Esophagus mucosa (tissue), 1 donor: ENCODE measurements at regions not wholly inside any gene's neighbourhood (a gene's known extent, or its start where the extent isn't known, plus 50 kb on each side); places are given as distances from the start of the nearest gene placed in this dataset.

Experiments used
- ATAC-seq: fragments of 200-7000 bp; cut with Tn5 transposase; one replicate; pipeline ENCODE4 v1.9.1; 2020
- donor health status: DM: yes; HTN: yes; CAD: no.

DNA sequence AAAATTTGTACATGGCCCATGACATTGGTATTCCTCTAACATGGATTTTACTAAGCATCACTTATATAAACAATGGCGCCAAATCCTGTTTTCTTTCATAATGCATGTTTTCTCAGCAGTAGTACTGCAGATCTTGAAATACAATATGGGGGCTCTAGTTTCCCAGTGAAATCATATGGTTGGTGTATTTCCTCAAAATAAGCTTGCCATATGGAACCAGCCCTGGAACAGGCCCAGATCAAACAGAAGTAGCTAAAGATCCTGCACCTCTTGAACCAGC, 163.9 kb downstream of the ZNF608 start:
- no peak for ATAC-seq

DNA sequence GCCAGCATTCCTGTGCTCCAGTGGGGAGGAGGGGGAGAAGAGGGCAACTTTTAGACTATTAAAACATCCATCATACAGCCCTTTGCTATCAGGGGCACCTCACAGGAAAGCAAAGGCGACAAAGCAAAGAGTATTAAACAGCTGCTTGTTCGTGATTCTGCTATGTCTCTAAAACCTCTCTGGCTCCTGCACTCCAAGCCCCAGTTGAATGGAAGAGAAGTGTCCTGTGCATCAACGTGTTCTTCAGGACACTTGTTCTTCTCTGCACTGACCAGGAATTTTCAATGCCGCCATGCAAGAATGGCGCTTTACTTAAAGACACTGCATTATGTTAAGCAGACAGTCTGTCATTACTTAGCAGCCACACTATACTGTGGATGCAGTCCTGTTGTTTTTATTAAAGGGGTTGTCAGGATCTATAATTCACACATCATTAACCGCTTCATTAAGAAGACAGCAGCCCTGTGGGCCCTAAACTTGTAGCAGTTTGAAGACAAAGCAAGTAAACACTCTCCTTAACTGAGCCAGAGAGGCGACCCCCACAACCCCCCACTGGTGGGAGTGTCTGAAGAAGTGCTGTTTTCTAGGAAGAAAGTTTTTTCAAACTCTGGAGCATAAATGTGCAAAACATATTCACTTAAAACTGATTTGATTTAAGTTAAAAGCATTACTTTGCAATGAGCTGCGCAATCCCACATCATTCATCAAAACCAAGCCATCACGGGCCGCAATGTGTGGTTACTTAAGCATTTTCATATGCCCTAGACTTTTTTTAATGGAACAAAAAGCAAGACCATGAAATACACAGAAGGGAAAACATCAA, 164.5 kb downstream of the ZNF608 start:
- ATAC-seq = no peak

DNA sequence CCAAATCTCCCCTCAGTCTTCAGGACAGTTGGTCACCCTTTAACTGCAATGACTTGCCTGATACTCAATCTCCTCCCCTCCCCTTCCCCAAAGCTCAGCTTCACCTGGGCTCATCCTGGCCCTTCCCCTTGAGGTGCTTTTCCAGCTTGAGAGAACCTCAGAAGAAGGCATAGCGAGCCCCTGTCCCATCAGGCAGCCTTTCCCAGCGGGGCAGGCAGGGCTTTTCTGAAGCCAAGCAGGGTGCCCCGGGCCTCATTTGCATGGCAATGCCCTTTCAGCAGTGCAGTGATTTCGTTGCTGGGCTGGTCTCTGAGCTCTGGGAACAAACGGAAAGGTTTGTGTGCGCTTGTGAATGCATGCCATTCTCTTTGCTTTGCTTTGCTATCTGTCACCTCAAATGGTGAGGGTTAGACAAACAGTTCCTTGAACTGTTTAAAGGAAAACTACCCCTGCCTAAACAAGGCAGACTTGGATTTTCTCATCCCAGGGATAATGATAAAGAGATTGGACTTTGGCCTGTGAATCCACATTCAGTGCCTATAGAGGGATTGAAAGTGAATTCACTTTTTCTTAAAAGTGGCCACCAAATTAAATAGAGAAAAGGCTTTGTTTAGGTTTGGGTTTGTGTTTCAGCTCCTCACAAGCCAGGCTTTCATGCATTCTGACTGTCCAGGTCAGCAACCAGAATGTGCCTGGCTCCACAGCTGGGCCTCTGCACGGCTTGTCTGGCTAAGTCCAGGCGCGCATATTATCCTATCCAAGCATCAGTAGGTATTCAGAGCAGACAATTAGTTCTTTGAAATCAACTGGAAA, 165.3 kb downstream of the ZNF608 start:
- no peak for ATAC-seq

DNA sequence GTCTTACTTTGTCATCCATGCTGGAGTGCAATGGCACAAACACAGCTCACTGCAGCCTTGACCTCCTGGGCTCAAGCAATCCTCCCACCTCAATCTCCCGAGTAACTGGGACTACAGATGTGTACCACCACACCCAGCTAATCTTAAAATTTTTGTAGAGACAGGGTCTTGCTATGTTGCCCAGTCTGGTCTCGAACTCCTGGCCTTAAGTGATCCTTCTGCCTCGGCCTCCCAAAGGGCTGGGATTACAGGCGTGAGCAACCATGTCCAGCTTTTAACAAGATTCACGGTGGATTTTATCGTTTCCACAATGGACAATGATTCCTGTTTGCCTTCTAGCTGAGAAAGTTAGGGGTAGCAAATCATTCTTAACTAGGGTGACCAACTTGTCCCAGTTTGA, 165.9 kb downstream of the ZNF608 start:
- no peak for ATAC-seq

DNA sequence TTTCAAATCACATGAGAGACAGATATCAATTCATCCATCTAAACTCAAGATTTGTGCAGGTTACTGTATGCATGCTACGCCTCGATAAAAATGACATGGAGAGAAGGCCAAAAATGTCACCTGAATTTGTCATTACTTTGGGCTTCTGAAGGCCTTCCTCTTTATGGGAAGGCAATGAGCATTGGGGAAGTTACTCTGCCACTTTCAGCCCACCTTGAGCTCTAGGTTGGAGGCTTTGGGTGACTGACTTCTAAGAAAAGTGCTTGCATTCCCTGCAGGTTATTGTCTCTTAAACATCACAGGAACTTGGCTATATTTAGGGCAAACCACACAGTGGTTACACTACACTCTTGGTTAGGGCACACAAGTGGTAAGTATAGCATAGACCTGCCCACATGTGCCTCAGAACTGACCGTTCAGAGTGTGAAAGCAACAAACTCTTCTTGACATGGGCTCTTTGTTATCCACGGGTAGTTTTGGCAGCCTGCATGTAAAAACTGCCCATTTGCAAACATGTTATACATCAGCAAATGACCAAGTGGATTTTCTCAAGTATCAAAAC, 169.5 kb downstream of the ZNF608 start:
- ATAC-seq = no peak

DNA sequence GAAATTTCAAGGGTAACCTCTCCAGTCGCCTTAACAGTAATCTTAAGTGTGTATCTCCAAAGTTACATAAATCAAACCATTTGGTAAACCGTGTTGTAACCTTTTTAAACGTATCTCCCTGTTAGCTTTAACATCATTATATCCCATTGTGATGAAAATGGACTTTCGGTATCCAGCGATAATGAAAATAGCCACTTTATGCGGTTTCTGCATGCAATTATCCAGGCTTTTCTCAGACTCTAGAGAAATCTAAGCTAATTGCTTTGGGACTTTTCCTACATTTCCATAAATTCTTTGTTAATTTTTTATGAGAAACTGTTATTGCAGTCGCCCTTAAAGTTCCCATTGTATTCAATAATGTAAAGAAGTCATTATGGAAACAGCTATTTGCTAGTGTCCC, 170.7 kb downstream of the ZNF608 start:
- ATAC-seq = no peak

DNA sequence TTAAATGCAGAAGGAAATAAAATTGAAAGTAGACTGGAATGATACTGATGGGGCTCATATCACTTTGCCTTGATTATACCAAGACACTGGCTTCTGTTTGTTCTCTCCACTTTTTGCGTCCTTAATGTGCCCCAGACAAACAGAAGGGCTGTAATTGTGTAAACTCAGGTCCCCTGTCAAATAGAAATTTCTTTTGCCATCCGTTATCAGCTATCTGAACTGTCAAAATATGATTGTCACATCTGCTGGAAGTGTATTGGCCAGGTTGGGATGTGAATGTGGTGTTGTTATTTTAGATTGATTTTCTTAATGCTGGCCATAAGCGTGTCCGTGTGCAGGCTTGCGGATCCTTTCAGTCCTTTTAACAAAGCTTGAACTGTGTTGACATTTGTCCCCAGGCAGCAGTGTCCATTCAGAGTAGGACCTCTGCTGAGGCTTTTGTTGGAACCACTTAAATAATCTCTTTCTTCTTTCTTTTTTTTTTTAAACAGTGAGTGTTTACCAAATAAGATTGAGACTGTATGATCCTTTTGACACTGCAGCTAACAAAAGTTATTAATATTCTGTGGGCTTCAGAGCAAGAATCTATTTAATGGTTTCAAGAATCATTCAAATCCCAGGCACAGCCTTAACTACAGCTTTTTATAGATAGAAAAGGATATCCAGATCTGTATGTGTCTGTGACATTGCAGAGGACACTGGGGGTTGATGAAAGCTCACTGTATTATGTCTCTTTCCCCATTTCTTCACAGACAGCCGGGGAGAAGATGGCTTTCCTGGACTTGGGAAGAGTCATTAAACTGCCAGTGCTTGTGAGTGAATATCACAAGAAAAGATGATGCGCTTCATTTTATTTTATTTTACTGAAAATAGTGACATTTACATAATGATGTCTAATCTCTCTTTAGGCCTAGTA, 171.7 kb downstream of the ZNF608 start:
- no peak for ATAC-seq

DNA sequence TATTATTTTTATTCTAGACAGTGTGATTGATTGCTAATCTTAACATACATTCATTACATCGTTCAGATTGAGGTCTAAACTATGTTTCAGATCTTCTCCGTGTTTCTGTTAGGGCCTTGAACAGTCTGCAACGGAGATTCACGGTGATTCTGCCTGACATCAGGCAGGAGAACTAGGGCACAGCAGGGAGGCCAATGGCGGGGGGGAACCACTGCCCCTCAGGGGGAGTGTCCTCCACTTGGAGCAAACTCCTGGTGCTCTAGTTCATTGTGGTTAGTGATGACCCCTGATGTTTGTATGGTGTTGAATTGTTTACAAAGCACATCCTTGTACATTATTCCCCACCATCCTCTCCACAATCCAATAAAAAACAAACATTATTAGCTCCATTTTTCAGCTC, 173.5 kb downstream of the ZNF608 start:
- no peak for ATAC-seq

DNA sequence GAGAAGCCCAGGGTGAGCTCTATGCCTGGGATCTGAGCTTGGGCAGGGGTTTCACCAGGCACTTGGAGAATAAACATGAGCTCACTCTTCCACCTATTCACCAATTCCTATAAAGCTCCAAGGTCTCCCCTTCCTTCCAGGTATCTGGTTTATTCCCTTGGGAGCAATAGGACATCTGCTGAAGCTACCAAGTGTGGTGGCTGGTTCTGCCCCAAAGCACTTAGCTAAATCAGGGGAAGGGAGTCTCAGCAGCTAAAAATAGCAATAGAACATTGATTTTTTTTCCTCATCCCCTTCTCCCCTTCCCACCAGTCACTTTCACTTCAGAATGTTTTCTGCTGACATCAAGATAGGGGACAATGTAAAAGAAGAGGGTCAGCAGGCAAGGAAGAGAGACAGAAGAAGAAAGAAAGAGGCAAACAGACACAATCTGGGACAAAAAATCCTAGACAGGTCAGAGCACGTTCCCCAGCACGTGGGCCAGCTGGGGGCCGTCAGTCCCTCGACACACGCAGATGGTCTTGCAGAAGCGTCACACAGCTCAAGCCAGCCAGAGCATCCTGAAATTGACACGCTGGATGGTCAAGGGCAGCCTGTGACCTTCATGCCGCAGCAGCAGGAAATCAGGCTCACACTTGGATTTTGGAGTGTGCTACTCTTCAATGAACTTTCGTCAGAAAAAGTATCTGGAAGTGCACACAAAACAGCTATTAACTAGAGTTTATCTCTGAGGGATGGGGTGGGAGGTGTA, 176.0 kb downstream of the ZNF608 start:
- no peak for ATAC-seq

DNA sequence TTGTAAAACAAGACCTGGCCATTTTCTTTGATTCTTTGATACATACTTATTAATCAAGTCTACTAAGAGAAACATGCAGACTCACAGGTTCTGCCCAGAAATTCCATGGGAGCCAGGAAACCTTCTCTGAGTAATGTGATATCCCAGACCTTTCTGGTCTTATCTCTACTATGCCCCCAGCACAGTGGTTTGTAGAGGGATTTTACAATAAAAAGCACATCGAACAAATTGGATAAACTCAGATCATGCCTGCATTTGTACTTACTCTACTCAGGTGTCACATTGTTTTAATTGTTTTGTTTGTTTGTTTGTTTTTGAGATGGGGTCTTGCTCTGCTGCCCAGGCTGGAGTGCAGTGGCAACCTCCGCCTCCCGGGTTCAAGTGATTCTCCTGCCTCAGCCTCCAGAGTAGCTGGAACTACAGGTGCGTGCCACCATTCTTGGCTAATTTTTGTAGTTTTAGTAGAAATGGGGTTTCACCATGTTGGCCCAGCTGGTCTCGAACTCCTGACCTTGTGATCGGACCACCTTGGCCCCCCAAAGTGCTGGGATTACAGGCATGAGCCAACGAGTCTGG, 179.5 kb downstream of the ZNF608 start:
- no peak for ATAC-seq

DNA sequence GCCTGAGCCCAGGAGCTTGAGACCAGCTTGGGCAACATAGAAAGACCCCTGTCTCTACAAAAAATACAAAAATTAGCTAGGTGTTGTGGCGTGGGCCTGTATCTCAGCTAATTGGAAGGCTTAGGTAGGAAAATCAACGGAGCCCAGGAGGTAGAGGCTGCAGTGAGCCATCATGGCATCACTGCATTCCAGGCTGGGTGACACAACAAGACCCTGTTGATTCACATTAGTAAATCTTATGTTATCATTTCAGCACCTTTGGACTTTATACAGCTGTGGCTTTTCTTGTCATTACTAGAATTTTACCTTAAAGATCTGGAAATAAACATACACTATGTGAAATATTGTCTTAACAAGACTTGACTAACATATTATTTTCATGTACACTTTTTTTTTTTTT, 185.0 kb downstream of the ZNF608 start:
- no peak for ATAC-seq

DNA sequence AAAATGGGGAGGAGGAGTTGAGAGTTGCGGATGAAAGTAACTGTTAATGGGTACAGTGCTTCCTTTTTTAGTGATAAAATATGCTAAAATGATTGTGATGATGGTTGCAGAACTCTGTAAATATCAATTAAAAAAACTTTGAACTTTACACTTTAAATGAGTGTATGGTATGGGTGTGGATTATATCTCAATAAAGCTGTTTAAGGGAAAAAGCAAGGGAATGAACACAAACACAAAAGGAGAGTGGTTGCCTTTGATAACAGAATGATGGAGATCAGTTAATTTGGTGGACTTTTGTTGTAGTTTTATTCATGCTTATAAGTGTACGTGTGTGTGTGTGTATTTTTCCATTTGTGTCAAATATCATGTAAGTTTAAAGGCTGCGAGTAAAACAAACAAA, 186.1 kb downstream of the ZNF608 start:
- no peak for ATAC-seq

DNA sequence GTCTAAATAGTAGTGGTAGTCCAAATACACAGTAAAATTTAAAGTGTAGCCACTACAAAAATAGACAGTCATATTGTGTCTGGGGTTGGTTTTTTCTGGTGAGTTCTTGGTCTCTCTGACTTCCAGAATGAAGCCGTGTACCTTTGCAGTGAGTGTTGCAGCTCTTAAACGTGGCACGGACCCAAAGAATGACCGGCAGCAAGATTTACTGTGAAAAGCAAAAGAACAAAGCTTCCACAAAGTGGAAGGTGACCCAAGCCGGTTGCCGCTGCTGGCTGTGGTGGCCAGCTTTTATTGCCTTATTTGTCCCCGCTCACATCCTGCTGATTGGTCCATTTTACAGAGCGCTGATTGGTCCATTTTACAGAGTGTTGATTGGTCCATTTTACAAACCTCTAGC, 188.7 kb downstream of the ZNF608 start:
- no peak for ATAC-seq

DNA sequence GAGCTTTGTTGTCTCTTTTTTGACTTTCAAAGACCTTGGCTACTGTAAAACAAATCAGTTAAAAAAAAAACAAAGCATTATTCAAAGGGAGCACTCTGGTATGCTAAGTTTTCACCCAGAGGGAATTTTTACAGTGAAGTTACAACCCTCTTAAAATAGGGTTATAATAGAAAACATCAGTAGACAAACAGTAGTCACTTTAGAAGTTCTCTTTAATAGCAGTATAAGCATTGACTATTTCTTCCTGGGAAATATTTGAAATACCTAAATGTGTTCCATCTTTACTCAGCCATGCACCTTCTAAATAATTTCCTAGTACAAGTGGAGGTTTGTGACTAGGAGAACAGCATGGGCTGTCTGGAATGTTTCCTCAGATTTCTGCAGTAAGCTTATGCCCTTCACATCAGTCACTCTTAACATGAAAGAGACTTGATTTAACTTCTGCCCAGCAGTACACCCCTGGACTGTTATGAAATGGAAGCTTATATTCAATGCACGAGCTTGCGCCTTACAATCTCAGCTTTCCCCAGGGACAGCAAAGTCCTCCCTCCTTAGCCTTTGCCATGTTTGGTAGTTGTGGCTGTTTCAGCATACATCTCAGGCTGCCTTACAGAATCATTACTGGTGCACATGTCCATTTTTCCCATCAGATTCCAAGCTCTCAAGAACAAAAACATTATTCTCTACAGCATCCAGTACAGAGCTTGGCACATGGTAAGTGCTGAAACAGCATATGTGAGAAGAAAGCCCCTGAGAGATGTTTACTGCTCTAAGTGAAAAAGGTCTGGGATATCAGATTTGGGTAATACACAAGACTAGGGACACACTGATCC, 191.5 kb downstream of the ZNF608 start:
- ATAC-seq = no peak

DNA sequence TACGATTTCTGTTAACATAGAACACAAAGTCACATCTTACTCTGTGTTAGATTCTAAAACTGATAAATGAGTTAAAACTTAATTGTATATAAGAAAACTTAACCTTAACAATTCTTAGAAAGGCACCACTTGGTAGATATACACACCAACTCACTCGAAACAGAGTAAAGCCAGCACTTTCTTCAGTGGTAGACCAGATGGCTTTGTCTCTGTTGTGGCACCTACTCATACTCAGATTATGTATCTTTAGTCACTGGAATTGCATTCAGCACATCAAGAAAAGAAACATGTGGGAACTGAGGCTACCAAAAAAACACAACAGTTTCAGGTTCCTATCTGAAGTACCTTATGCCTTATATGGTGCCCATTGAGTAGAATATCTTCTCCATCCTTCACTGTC, 192.5 kb downstream of the ZNF608 start:
- no peak for ATAC-seq

DNA sequence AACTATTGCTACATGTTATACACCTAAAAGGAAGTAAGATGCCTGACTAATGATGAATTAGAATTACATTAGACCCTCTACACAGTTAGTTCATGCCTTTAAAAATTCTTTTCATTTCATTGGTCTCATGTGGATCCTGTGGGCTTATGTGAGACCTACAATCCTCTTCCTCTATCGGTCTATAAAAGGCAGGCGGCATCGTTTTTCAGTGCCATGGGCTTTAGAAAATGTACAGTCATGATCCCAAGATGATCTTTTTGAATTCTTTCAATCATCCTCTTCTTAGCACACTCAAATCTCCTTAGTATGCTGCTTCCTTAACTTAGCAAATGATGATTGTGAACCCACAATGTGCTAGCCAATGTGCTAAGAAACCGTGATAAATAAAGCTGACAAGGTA, 193.9 kb downstream of the ZNF608 start:
- ATAC-seq = no peak

DNA sequence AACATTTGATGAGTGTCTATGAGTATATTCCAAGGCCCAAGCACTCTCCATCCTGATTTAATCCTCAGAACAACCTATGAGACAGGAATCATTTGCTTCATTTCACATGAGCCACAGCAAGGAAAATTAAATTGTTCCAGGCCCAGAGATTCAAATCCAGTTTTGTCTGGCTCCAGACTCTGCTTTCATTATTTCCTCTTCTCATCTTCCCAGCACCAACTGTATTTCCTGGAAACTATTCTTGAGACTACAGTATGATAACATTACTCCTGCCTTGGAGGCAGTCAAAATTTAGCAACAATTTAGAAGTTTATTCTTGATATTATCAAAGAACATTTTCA, 194.5 kb downstream of the ZNF608 start:
- no peak for ATAC-seq

DNA sequence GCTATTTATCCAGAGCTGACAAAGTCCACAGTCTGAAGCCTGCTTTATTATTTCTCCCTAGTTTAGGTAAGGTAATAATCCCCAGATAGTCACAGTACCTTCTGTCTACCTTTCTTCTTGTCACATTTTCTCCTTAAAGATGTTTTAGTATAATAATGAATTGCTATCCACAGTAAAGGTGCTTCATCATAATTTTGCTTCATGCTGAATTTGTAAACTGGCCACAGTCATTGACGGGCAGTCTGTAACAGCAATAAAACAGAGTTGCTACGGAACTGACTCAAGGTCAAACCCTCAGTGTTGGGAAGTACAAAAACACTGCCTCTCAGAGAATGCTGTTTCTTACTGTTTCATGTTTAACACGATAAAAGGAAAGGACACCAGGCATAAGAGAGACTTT, 195.7 kb downstream of the ZNF608 start:
- no peak for ATAC-seq

DNA sequence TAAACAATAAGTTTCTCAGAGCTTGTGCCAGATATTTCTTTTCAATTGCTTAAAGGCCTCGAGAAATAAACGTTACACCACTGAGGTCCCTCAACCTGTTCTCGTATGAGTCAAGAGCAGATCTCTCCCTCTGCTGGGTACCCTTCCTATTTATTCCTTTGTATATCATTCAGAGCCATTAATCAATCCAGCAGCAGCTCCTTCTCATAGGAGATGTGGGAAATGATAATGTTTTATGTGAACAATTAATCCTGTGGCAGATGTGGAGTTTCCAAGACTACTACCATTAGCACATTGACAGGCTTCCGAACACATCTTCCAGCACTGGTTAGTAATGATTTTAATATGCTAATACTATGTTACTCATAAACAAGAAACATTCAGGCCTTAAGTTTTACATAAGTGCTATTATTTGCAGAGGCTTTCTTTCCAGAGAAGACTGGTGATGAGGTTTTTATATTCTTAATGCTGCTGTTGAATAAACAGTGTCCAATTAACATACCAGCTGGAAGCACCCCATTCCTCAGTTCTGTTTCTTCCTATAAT, 196.5 kb downstream of the ZNF608 start:
- no peak for ATAC-seq

DNA sequence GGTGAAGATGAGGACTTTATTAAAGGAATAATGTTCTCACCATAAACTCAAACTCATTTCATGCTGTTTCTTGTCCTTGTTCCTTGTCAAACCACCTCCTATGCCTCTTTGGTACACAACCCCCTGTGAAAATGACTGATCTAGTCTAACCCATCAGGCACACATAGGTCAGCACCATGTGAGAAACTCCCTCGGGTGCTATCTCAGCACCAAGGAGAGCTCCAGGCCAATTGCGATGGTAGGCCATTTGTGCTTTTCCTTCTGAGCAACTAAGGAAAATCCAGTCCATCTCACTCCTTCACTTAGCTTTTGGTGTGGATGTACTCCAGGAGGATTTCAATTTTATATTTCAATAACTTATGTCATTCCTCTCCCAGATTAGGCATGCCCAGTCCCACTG, 199.8 kb downstream of the ZNF608 start:
- ATAC-seq = no peak
